HUDEP-2 (cell line): ENCODE measurements at regions not wholly inside any gene's neighbourhood (a gene's known extent, or its start where the extent isn't known, plus 50 kb on each side); places are given as distances from the start of the nearest gene placed in this dataset.
A peak's percentile ranks its signal among the peaks of the same experiment; 100 is the strongest.
"Not testable (repeated sequence)": the region's sequence is repeated elsewhere in the genome, so short reads cannot be mapped to it uniquely, and the experiment has no call there.

Experiments used
- DNase-seq, 76 experiments: peaks; one replicate each; lab custom pipeline; 2025; ENCODE audit not compliant: unreplicated experiment in 76 of 76; lab: John Stamatoyannopoulos, UW

DNA sequence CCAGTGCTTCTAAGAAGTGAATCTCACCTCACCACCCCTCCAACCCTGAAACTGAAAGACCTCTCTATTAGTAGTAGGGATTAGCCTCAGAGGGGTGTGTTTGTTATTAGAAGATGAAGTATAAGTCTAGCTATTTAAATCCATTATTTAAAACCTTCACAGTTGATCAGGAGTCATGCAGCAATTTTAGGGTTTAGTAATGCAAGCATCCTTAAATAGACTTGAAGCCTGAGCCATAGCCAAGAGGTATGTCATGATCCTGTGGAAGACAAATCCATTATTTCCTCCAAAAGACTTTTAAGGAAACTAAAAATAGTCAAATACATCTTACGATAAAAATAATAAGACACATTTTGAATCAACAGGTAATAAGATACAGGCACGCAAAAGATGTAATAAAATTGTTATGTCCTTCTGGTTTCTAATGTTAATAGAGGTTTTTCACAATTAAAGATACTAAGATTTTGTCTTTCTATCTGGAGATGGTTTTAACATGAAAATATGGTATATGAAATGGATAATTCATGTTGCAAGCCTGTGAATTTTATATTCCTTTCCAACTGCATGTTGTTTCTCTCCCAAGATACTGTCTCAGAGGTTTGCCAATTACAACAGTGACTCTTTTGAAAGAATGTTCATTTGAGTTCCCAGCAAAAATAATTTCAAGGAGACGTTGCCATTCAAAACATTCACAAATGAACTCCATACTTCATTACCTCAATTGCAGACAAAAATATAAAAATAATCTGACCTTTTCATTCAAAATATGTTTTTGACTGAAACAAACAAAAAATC is 68.0 kb downstream of the LUZP4 start:
- DNase-seq = no peak

GRCh38 chrX:115359508-115359907 is 70.0 kb downstream of the LUZP4 start:
- not testable (repeated sequence) for DNase-seq

DNA sequence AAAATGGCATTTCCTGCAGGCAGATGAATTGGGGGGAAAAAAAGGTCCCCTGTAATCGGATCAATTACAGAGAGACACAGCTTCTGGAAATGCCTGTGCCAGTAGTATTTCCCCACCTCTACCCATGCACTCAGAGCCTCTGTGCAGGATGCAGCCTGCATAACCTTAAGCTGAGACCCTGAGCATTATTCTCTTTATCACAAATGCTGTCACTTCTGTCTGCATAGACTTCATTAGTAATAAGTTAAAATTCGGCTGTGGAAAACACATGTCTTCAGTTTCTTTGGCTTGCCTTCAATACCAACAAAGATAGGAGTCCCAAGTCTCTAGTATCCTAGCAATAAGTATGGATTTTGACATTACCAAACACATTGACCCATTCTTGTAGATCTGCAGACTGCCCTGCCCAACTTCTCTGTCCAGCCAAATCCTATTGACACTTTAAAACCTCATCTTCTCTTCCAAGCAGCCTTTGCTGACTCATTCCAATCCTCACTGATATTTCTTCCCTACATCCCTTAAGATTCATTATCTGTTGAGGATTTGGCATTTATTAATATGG is 70.8 kb downstream of the LUZP4 start:
- no peak for DNase-seq

DNA sequence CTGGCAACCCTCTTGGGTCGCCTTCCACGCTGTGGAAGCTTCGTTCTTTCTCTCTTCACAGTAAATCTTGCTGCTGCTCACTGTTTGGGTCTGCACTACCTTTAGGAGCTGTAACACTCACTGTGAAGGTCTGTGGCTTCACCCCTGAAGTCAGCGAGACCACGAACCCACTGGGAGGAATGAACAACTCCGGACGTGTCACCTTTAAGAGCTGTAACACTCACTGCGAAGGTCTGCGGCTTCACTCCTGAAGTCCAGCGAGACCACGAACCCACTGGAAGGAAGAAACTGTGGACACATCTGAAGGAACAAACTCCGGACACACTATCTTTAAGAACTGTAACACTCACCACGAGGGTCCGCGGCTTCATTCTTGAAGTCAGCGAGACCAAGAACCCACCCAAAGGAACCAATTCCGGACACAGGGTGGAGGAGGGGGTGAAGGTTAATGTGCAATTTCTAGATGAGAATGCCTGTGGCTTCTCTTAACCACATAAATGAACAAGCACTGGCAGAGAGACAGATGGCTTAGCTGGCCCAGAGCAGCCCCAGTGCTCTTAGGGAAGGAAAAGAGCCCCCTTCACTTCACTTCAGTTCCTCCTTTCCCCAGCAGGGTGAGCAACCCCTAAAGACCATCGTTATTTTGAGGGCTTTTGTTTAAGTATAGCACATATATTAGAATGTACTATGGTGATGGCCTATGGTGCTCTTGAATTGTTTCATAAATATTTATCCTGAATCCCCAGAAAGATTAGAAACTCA is 73.0 kb downstream of the LUZP4 start:
- DNase-seq = no peak

DNA sequence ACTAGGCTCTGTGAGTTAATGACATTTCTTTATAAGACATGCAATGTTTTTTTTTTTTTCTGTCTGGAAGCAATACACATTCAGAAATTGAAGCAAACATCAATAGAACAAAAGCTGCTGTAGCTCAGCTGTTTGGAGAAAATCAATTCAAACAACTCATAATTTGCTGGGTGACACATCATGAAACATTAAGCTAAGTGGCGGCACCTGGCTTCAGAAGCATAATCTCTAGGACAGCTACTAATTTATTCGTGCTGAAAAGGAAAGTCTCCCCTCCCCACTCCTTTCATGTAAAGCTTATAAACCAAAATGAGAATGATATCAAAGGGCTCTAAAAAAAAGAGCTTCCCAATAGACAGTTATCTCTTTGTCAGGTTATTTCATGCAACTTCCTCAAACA is 73.9 kb downstream of the LUZP4 start:
- DNase-seq = no peak

DNA sequence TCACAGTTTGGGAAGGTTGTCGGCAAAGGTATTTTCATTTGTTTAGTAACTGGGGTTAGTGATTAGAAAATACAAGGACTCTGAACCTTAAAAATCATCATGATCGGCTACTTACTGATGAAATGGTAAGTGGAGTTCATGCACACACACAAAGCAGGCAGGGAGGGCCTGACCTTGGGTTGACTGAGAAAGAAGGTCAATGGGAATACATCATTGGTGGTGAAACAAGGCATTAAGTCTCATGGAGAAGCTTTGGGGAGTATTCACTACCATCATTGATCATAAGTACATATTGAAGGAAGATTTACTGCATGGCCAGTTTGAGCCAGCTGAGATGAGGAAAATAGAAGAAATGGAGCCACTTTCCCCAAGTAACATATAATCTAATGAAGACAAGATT is 74.4 kb downstream of the LUZP4 start:
- no peak for DNase-seq

DNA sequence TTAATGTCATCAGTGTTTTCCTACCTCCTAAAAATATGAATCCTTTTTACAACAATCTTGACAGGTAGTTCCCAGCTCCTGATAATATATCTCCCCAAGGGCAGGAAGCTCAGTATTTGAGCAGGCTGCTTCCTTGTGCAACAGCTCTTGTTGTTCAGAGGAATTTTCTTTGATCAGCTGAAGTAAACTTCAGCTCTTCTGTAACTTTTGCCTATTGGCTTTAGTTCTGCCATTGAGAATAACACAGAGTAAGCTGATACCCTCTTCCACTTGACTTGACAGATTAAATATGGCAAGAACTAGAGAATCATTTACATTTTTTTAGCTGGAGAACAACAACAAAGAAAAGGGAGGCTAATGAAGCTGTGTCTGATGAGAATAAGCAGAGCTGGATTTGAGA is 75.2 kb downstream of the LUZP4 start:
- no peak for DNase-seq

- DNase-seq = no peak
Measured at GRCh38 chrX:115366535-115366934, 77.0 kb downstream of the LUZP4 start.

DNA sequence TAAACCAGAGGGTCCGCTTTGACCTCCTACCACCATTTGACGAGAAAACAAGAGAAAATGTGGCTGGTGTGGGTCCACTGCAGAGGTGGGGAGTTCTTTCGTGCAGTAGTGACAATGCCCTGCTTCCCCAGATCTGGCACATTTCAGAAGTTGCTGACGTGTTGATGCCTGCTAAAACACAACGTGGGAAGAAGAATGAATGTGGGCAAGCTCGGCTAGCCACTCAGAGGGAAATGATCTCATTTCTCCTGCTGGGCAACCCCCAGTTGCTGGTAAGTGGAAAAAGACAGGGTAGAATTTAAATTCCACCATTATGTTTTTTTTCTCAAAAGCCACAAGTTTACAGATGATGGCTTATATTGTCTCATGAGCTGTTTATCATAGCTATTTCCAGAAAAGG is 77.9 kb downstream of the LUZP4 start:
- no peak for DNase-seq

GRCh38 chrX:115367951-115368350 is 78.4 kb downstream of the LUZP4 start:
- no peak for DNase-seq

DNA sequence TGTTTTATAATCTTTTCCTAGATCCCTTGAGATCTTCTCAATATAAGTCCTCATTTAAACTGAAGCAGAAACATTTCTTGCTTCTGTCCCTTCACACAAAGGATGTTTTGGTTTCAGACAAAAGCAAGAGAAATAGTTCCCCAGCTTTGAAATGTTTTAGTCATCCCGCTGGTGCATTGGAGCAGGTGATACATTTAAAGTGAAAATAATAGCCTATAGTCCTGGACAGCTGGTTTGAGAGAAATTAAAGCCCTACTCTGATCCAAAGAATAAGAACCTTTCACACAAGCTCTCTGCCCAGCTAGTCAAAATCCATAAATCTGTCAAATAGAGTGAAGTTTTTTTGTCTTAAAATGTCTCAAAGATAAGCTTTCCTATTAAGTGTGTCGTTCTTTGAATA is 79.4 kb downstream of the LUZP4 start:
- no peak for DNase-seq

DNA sequence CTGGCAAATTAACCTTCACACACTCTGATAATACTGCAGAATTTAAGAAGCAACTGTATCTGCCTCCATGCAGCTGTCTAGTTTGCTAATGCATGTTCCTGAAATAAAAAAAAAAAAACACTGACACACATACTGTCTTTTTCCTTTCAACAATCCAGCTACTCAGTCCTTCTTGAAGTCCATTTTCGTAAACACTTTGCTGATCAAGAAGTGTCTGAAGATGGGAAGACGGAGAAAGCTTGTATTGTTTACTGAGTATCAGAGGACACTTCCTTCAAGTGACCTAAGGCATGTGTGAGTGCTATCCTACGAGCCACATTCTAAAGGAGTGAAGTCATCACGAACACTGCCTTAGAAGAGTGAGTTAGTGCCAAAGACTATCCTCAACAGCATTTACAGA is 82.6 kb downstream of the LUZP4 start:
- no peak for DNase-seq

- DNase-seq = no peak
Measured at GRCh38 chrX:115373308-115373707, 83.8 kb downstream of the LUZP4 start.

GRCh38 chrX:115378471-115378870 is 89.0 kb downstream of the LUZP4 start:
- no peak for DNase-seq

GRCh38 chrX:115387327-115387726 is 97.8 kb downstream of the LUZP4 start:
- no peak for DNase-seq

GRCh38 chrX:115388879-115389278 is 99.4 kb downstream of the LUZP4 start:
- DNase-seq = no peak

DNA sequence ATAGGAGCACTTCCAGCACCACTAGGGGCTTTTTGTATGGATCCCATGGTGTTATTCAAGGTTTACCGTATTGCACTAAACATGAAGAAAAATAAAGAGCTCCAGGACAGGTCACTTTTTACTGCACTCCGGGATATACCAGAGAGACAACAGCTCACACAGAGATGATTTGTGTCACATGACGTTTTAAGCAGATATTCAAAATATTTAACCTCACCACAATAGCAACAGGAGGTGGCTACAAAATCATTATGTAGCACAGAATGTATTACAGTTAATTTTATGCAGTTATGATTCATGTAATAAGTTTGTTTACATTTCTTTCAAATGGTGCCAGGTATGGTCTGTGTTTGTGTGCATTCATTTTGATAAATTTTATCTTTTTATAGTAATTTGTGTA is 100.6 kb downstream of the LUZP4 start:
- DNase-seq = no peak

- DNase-seq = no peak
Measured at GRCh38 chrX:115392031-115392430, 102.5 kb downstream of the LUZP4 start.

DNA sequence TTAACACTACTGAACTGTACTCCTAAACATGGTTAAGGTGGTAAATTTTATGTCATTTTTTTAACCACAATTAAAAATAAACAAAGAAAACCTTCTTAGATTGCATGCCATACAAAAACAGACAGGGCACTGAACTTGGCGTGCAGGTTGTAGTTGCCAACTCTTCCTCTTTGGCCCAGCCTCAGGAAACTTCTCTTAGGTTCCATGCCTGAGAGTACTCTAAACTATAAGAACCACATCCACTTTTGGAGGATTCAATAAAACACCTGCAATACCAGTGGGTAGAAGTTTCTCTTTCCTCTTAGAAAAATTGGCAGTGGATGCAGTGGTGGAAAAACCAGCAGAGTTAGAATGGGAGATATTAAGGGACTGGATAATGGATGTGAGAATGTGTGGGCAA is 103.4 kb downstream of the LUZP4 start:
- DNase-seq = no peak

GRCh38 chrX:115393271-115393670 is 103.8 kb downstream of the LUZP4 start:
- peak in 14 of 76 experiments; percentile 0 to 12 (median 1) for DNase-seq

DNA sequence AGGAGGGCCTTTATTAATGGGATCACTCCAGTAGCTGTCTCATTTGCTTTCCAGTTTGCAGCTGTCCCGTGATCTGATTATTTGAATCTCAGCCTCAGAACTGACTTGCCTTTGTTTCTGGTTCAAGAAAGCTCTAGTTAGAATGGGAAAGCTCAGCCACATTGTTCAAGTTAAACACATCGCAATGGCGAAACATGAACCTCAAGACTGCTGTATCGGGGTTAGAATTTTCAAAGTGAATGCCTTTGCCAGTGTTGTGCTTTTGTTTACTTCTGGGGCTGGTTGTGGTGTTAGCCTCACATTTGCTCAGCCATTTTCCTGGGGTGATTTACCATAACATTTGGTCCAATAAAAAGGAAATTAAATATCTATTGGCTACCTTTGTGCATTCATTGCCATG is 105.3 kb downstream of the LUZP4 start:
- DNase-seq = not testable (repeated sequence)

GRCh38 chrX:115399306-115399705 is 109.8 kb downstream of the LUZP4 start:
- no peak for DNase-seq
